ENCODE measurements at regions not wholly inside any gene's neighbourhood (a gene's known extent, or its start where the extent isn't known, plus 50 kb on each side); places are given as distances from the start of the nearest gene placed in this dataset.

GRCh38 chr6:145539831-145540230, 195.5 kb downstream of the EPM2A start:
- no peak for TF ChIP-seq CTCF (IDR thresholded peaks at IDR 0.05)
- no peak for TF ChIP-seq EZH2 (IDR thresholded peaks at IDR 0.05; ENCODE audit: borderline replicate concordance, insufficient read depth, low read depth, low read length, poor library complexity, severe bottlenecking)
